C4-2B (cell line): ENCODE measurements at regions not wholly inside any gene's neighbourhood (a gene's known extent, or its start where the extent isn't known, plus 50 kb on each side); places are given as distances from the start of the nearest gene placed in this dataset.
"Not testable (repeated sequence)": the region's sequence is repeated elsewhere in the genome, so short reads cannot be mapped to it uniquely, and the experiment has no call there.

ENCODE experiments used
- H3K27ac ChIP-seq: fragments of 450-650 bp; 2 replicates; pipeline ENCODE4 v1.5.1; 2017
- ZFX ChIP-seq: fragments of 450-650 bp; IDR thresholded peaks from 2 replicates; pipeline ENCODE4 v1.6.1; 2017
- TF ChIP-seq, protein P1 (sequence below): fragments of 450-650 bp; conservative IDR thresholded peaks from 2 replicates; pipeline ENCODE4 v1.5.1; 2017; ENCODE audit warnings: mild to moderate bottlenecking

DNA sequence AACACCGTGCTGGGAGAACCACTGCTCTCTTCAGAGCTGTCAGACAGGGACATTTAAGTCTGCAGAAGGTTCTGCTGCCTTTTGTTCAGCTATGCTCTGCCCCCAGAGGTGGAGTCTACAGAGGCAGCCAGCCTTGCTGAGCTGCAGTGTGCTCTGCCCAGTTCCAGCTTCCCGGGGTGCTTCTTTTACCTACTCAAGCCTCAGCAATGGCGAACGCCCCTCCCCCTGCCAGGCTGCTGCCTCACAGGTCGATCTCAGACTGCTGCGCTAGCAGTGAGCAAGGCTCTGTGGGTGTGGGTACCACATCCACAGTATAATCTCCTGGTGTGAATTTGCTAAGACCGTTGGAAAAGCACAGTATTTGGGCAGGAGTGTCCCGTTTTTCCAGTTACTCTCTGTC is 133.1 kb upstream of the PHYHIPL start:
- not testable (repeated sequence) for H3K27ac ChIP-seq
- TF ChIP-seq, protein P1, sequence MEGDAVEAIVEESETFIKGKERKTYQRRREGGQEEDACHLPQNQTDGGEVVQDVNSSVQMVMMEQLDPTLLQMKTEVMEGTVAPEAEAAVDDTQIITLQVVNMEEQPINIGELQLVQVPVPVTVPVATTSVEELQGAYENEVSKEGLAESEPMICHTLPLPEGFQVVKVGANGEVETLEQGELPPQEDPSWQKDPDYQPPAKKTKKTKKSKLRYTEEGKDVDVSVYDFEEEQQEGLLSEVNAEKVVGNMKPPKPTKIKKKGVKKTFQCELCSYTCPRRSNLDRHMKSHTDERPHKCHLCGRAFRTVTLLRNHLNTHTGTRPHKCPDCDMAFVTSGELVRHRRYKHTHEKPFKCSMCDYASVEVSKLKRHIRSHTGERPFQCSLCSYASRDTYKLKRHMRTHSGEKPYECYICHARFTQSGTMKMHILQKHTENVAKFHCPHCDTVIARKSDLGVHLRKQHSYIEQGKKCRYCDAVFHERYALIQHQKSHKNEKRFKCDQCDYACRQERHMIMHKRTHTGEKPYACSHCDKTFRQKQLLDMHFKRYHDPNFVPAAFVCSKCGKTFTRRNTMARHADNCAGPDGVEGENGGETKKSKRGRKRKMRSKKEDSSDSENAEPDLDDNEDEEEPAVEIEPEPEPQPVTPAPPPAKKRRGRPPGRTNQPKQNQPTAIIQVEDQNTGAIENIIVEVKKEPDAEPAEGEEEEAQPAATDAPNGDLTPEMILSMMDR = 0 out of 2 replicates have a peak, but pooled peaks have one; percentile 7

DNA sequence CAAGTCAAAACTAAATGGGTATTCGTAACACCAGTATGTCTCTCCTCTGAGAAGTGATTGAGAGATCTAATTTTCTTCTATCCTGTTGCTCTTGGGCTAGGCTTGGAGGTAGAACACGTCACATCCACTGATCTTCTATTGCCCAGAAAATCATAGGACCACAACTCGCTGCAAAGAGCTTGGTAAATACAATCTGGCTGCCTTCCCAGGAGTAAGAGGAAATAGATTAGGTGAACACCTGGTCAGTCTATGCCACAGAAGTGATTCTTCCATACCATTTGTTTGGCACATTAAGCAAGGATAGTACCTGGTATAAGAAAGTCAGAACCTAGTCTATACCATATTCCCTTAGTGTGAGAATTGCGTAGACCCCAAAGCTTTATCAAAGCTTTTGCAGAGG is 129.3 kb upstream of the PHYHIPL start:
- TF ChIP-seq, protein P1 = no peak
- TF ChIP-seq ZFX = no peak

DNA sequence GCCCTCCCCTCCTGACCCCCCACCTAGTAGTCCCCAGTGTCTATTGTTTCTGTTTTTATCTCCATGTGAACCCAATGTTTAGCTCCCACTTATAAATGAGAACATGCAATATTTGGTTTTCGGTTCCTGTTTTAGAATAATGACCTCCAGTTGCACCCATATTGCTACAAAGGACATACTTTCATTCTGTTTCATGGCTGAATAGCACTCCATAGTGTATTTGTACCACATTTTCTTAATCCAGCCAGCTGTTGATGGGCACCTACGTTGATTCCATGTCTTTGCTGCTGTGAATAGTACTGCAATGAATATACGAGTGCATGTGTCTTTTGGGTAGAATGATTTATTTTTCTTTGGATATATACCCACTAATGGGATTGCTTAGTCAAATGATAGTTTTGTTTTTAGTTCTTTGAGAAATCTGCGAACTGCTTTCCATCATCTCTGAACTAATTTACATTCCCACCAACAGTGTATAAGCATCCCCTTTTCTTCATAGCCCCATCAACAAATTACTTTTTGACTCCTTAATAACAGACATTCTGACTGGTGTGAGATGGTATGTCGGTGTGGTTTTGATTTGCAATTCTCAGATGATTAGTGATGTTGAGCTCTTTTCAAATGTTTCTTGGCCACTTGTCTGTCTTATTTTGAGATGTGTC is 128.4 kb upstream of the PHYHIPL start:
- TF ChIP-seq, protein P1 = no peak
- no peak overlapping the region for H3K27ac ChIP-seq

More for the DNA sequence above, 129.3 kb upstream of the PHYHIPL start:
- H3K27ac ChIP-seq = no peak overlapping the region

DNA sequence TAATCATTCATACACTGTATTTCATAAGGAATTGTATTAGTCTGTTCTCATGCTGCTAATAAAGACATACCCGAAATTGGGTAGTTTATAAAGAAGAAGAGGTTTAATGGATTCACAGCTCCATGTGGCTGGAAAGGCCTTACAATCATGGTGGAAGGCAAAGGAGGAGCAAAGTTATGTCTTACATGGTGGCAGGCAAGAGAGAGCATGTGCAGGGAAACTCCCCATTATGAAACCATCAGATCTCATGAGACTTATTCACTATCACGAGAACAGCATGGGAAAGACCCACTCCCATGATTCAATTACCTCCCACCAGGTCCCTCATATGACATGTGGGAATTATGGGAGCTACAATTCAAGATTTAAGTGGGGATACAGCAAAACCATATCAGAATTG is 122.9 kb upstream of the PHYHIPL start:
- H3K27ac ChIP-seq = not testable (repeated sequence)

DNA sequence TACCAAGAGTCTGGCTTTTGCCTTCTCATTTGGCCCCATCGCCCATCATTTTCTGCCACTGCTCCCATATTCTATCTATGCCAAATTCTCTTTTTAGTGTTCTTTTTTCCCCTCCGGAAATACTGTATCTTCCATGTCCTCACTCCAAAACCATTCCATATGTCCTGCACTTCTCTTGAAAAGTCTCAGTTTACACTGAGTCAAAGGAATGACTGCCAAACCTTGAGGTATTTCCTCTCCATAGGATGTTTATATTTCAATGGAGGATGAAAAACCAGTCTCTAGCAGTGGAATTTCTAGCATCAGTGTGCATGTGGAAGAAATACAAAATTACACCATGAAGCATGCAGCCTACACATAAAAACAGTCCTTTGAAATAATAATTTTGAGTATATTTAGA is 121.4 kb upstream of the PHYHIPL start:
- TF ChIP-seq ZFX = no peak
- TF ChIP-seq, protein P1 = no peak
- H3K27ac ChIP-seq = no peak overlapping the region

DNA sequence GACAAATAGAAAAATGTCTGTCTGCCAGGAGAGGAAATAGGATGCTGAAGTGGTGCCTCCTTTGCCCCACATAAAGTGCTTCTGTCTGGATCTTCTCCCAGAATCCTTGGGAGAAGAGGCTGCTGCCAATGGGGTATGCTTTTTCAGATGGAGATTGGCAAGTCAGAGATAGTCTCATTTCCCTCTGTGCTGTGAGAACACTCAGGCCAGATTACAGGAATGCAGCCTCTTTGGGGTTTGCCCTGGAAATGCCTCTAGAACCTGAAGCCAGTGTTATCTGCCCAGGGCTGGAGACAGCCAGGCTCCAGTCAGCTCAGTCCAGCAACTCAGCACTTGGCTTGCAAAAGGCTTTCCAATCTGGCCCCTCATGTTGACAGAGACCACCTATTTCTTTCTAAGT is 119.1 kb upstream of the PHYHIPL start:
- TF ChIP-seq, protein P1 = no peak
- TF ChIP-seq ZFX = no peak
- no peak overlapping the region for H3K27ac ChIP-seq

DNA sequence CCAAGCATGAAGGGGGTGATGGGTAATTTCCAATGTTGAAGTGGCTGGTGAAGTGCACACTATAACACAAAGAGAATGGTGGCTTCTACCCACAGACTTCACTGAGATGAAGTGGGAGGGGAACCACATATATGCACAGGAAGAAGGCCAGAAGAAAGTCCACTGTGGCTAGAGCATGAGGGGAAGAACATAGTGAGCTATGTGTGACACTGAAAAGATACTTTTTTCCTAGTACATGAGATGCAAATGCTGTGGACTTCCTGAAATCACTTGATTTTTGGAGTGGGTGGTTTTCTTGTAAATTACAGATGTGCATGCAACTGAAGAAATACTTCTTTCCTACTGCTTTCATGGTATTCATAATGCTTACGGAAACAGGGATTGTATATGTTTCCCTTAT is 115.6 kb upstream of the PHYHIPL start:
- no peak overlapping the region for H3K27ac ChIP-seq
- TF ChIP-seq, protein P1 = no peak
- TF ChIP-seq ZFX = no peak

DNA sequence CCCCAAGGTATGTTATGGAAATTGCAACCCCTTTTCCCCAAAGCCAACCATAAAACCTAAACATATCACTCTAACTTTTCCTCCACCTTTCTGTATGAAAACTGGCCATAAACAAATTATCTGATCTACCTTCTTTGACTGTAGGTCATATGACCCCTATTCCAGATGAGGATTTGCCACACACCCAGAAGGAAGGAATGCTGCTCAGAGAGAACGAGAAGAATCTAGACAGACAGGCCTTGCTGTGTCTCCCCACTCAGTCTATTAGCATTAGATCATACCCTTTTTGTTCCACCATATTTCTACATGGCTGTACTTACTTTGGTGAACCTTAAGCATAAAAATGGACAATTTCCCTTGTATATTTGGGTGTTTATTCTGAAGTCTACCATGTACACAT is 113.0 kb upstream of the PHYHIPL start:
- TF ChIP-seq, protein P1 = no peak
- no peak overlapping the region for H3K27ac ChIP-seq
